ENCODE measurements at regions not wholly inside any gene's neighbourhood (a gene's known extent, or its start where the extent isn't known, plus 50 kb on each side); places are given as distances from the start of the nearest gene placed in this dataset.

- TF ChIP-seq POLR2AphosphoS5 (IDR thresholded peaks at IDR 0.05; ENCODE audit: insufficient read depth in 1 of 2, low read depth in 1 of 2) (no peak), CTCF (IDR thresholded peaks at IDR 0.05) (no peak), POLR2A (IDR thresholded peaks at IDR 0.05) (no peak)
Measured at GRCh38 chr3:147521646-147522045, 112.5 kb downstream of the ZIC1 start.
